HG03469 (cell line): ENCODE measurements at regions not wholly inside any gene's neighbourhood (a gene's known extent, or its start where the extent isn't known, plus 50 kb on each side); places are given as distances from the start of the nearest gene placed in this dataset.

Experiments
- ATAC-seq: cut with Tn5 transposase; IDR thresholded peaks from one replicate; pipeline ENCODE4 v1.9.1; 2021; ENCODE audit warnings: mild to moderate bottlenecking, moderate library complexity, moderate number of reproducible peaks; ENCODE audit not compliant: unreplicated experiment

- ATAC-seq, result no peak
Measured at GRCh38 chr6:2505624-2506023, 245.1 kb downstream of the MYLK4 start.

- no peak for ATAC-seq
Measured at GRCh38 chr6:2504495-2505064, 246.1 kb downstream of the MYLK4 start.

- ATAC-seq, result no peak
Measured at GRCh38 chr6:2503816-2504494, 246.8 kb downstream of the MYLK4 start.

- ATAC-seq, result no peak
Measured at GRCh38 chr6:2502998-2503674, 247.6 kb downstream of the MYLK4 start.

- no peak for ATAC-seq
Measured at GRCh38 chr6:2502096-2502997, 248.4 kb downstream of the MYLK4 start.

GRCh38 chr6:2497922-2498623 is 252.6 kb downstream of the MYLK4 start:
- no peak for ATAC-seq

GRCh38 chr6:2496291-2496690 is 250.9 kb upstream of the GMDS start:
- ATAC-seq, result no peak

- ATAC-seq, result no peak
Measured at GRCh38 chr6:2492686-2493523, 247.5 kb upstream of the GMDS start.

- no peak for ATAC-seq
Measured at GRCh38 chr6:2491137-2491536, 245.7 kb upstream of the GMDS start.

- no peak for ATAC-seq
Measured at GRCh38 chr6:2488578-2488977, 243.2 kb upstream of the GMDS start.

GRCh38 chr6:2485116-2485515 is 239.7 kb upstream of the GMDS start:
- ATAC-seq, result no peak

GRCh38 chr6:2482773-2483172 is 237.4 kb upstream of the GMDS start:
- no peak for ATAC-seq

GRCh38 chr6:2481307-2481706 is 235.9 kb upstream of the GMDS start:
- ATAC-seq, result no peak

- ATAC-seq, result no peak
Measured at GRCh38 chr6:2480267-2480966, 235.0 kb upstream of the GMDS start.

- no peak for ATAC-seq
Measured at GRCh38 chr6:2478200-2478599, 232.8 kb upstream of the GMDS start.

- no peak for ATAC-seq
Measured at GRCh38 chr6:2477666-2478065, 232.3 kb upstream of the GMDS start.

- no peak for ATAC-seq
Measured at GRCh38 chr6:2477250-2477649, 231.8 kb upstream of the GMDS start.

- ATAC-seq, result no peak
Measured at GRCh38 chr6:2476376-2476775, 231.0 kb upstream of the GMDS start.

- ATAC-seq, result no peak
Measured at GRCh38 chr6:2471472-2471871, 226.1 kb upstream of the GMDS start.
